ENCODE measurements at regions not wholly inside any gene's neighbourhood (a gene's known extent, or its start where the extent isn't known, plus 50 kb on each side); places are given as distances from the start of the nearest gene placed in this dataset.

GRCh38 chr10:118839348-118839747, 84.6 kb upstream of the CACUL1 start:
- DNase-seq, result no peak
- no peak for TF ChIP-seq CTCF (conservative IDR thresholded peaks at IDR 0.05)
- Mint-ChIP-seq H3K9me3 (no peaks in the 10 kb centered on the region), H3K27ac (no peak overlapping the region), H3K4me1 (no peaks in the 10 kb centered on the region), H3K36me3 (ENCODE audit: low read depth) (no peaks in the 10 kb centered on the region), H3K27me3 (ENCODE audit: insufficient read depth) (peaks cover 7% of the 10 kb centered on the region), H3K4me3 (no peak overlapping the region)
- 93 to 100% methylated on average over 3 of the region's 3 CpGs for WGBS, 2 experiments (ENCODE audit: insufficient coverage in 1 of 2, insufficient read length in 1 of 2)
- Histone ChIP-seq H3K9me3 (ENCODE audit: control insufficient read depth, low read length) (no peaks in the 10 kb centered on the region), H3K4me3 (ENCODE audit: low read length) (no peak overlapping the region), H3K27me3 (ENCODE audit: control insufficient read depth, insufficient read depth, low read length, poor library complexity, severe bottlenecking) (no peaks in the 10 kb centered on the region), H3K27ac (ENCODE audit: low read depth, low read length) (no peak overlapping the region), H3K36me3 (ENCODE audit: control insufficient read depth, insufficient read depth, low read length) (no peaks in the 10 kb centered on the region), H3K4me1 (ENCODE audit: control insufficient read depth, insufficient read depth, low read length) (no peaks in the 10 kb centered on the region), H3K9ac (ENCODE audit: extremely low read depth, low read length, poor library complexity, severe bottlenecking) (no peak overlapping the region)

DNA sequence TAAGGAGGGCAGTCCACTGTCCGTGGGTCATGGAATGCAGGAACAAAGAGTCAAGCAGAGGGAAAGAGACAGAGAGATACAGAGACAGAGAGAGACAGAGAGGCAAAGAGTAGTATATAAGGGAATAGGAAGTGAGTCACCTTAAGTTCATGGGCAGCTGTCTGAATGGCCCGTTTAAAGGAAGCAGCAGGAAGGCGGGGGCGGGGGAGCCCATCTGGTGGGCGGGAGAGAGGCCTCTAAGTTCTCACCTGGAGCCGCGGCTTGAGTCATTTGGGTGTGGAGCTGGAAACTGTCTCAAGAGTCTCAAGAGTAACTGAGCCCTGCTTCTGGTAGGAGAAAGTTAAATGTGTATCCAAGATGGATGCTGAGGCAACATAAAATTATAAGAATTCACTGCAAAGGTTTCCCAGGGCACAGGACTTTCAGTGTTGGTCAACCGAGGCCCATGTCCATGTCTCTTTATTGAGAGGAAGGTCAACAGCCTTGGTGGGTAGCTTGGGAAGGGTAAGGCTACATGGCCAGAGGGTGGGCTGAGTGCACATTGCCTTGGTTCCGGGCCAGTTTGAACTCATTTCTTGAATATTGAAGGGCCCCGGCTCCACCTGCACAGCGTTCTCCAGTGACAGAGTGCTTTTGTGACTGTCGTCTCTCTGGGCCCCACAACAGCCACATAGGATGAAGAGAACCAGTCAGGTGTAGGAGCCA, 85.5 kb upstream of the CACUL1 start:
- Histone ChIP-seq H3K27me3 (ENCODE audit: control insufficient read depth, insufficient read depth, low read length, poor library complexity, severe bottlenecking) (no peaks in the 10 kb centered on the region), H3K27ac (ENCODE audit: low read depth, low read length) (no peak overlapping the region), H3K9me3 (ENCODE audit: control insufficient read depth, low read length) (no peaks in the 10 kb centered on the region), H3K4me1 (ENCODE audit: control insufficient read depth, insufficient read depth, low read length) (no peaks in the 10 kb centered on the region), H3K36me3 (ENCODE audit: control insufficient read depth, insufficient read depth, low read length) (no peaks in the 10 kb centered on the region), H3K9ac (ENCODE audit: extremely low read depth, low read length, poor library complexity, severe bottlenecking) (no peak overlapping the region), H3K4me3 (ENCODE audit: low read length) (no peak overlapping the region)
- 84 to 91% methylated on average over 7 to 12 of the region's 12 CpGs for WGBS, 2 experiments (ENCODE audit: insufficient coverage in 1 of 2, insufficient read length in 1 of 2)
- Mint-ChIP-seq H3K9me3 (no peaks in the 10 kb centered on the region), H3K36me3 (ENCODE audit: low read depth) (no peaks in the 10 kb centered on the region), H3K4me1 (peaks cover 5% of the 10 kb centered on the region), H3K4me3 (no peak overlapping the region), H3K27ac (no peak overlapping the region), H3K27me3 (ENCODE audit: insufficient read depth) (peaks cover 7% of the 10 kb centered on the region)
- DNase-seq, result peak; percentile 60
- no peak for TF ChIP-seq CTCF (conservative IDR thresholded peaks at IDR 0.05)

GRCh38 chr10:118840776-118841468, 86.2 kb upstream of the CACUL1 start:
- no peak for DNase-seq
- Histone ChIP-seq H3K4me3 (ENCODE audit: low read length) (no peak overlapping the region), H3K9me3 (ENCODE audit: control insufficient read depth, low read length) (no peaks in the 10 kb centered on the region)

More at GRCh38 chr10:118840776-118841468, 86.2 kb upstream of the CACUL1 start:
- H3K4me1 ChIP-seq (ENCODE audit: control insufficient read depth, insufficient read depth, low read length), result no peaks in the 10 kb centered on the region
- H3K9me3 Mint-ChIP-seq, result no peaks in the 10 kb centered on the region
- H3K27me3 ChIP-seq (ENCODE audit: control insufficient read depth, insufficient read depth, low read length, poor library complexity, severe bottlenecking), result no peaks in the 10 kb centered on the region
- 91 to 94% methylated on average over 7 to 11 of the region's 11 CpGs for WGBS, 2 experiments (ENCODE audit: insufficient coverage in 1 of 2, insufficient read length in 1 of 2)
- no peak overlapping the region for H3K27ac Mint-ChIP-seq
- H3K27ac ChIP-seq (ENCODE audit: low read depth, low read length), result no peak overlapping the region
- H3K4me1 Mint-ChIP-seq, result peaks cover 6% of the 10 kb centered on the region
- H3K36me3 Mint-ChIP-seq (ENCODE audit: low read depth), result no peaks in the 10 kb centered on the region
- no peaks in the 10 kb centered on the region for H3K36me3 ChIP-seq (ENCODE audit: control insufficient read depth, insufficient read depth, low read length)
- no peak overlapping the region for H3K4me3 Mint-ChIP-seq
- TF ChIP-seq CTCF (conservative IDR thresholded peaks at IDR 0.05), result no peak
- peaks cover 7% of the 10 kb centered on the region for H3K27me3 Mint-ChIP-seq (ENCODE audit: insufficient read depth)
- H3K9ac ChIP-seq (ENCODE audit: extremely low read depth, low read length, poor library complexity, severe bottlenecking), result no peak overlapping the region

Measured in endodermal cell (in vitro differentiated cells).